Left ventricle myocardium inferior (tissue), 1 donor: ENCODE measurements at regions not wholly inside any gene's neighbourhood (a gene's known extent, or its start where the extent isn't known, plus 50 kb on each side); places are given as distances from the start of the nearest gene placed in this dataset.

Source experiments
- DNase-seq: peaks from one replicate; pipeline ENCODE4 v3.0.0-alpha.2; 2020
- H3K27ac ChIP-seq: fragments of 200-600 bp; replicated peaks from 2 replicates; pipeline ENCODE4 v1.8.0; 2021
- H3K27me3 ChIP-seq: fragments of 200-600 bp; 2 replicates; pipeline ENCODE4 v1.8.0; 2021; ENCODE audit warnings: low read depth
- H3K36me3 ChIP-seq: fragments of 200-600 bp; 2 replicates; pipeline ENCODE4 v1.8.0; 2021
- H3K4me1 ChIP-seq: fragments of 200-600 bp; 2 replicates; pipeline ENCODE4 v1.8.0; 2021
- H3K4me3 ChIP-seq: fragments of 200-600 bp; 2 replicates; pipeline ENCODE4 v1.8.0; 2021; ENCODE audit warnings: mild to moderate bottlenecking, moderate library complexity
- H3K9me3 ChIP-seq: fragments of 200-600 bp; replicated peaks from 2 replicates; pipeline ENCODE4 v1.8.0; 2021
- CTCF ChIP-seq: fragments of 200-600 bp; IDR thresholded peaks from 2 replicates; pipeline ENCODE4 v1.8.0; 2021; ENCODE audit warnings: antibody characterized with exemption, mild to moderate bottlenecking, borderline replicate concordance
- intact Hi-C: fragments of 100-400 bp; cut with micrococcal nuclease; formaldehyde crosslinking; loops from one replicate; pipeline ENCODE4 v1.11.0; 2022
- donor health status: DM: no; HTN: yes; CAD: no; lungs with severe emphysema.

DNA sequence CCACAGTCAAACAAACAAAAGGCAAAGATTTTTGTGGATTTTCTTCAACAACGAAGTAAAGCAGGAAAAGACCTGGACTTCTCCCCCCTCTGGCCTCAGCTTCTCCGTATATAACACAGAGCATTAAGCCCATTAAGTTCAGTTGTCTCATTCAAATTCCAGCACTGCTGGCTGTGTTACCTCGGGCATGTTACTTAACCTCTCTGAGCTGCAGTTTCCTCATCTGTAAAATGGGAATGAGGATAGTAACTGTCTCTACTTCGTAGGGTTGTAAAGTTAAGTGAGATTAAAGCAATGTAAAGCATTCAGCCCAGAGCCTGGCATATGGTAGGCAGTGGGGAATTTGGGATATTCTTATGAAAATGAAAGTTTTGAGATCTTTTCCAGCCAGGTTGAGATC, 92.7 kb upstream of the SMIM23 start:
- H3K27ac ChIP-seq = no peak overlapping the region
- H3K4me3 ChIP-seq = no peak overlapping the region
- peaks cover 7% of the 10 kb centered on the region for H3K4me1 ChIP-seq
- H3K27me3 ChIP-seq = no peaks in the 10 kb centered on the region
- no peaks in the 10 kb centered on the region for H3K36me3 ChIP-seq
- no peaks in the 10 kb centered on the region for H3K9me3 ChIP-seq
- no peak for TF ChIP-seq CTCF
- intact Hi-C loops = no loop called here
- no peak for DNase-seq

DNA sequence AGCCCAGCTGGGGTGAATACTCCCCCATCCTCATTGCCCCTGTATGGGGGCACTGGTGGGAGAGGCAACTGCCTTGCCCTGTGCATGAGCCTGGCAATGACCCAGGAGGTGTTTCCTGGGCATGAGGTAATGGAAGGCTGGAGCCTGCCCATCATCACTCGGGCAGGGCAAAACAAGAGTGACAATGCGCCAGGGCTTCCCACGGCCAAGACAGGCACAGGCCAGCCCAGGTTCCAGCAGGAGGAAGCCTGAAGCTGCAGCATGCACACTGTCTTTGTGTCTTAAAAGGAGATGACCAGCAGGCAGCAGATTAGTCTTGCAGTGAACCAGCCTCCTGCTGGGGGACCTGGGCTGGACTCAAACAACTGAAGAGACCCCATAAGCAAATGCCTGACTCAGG, 92.2 kb upstream of the SMIM23 start:
- no peak for TF ChIP-seq CTCF
- intact Hi-C loops = no loop called here
- no peaks in the 10 kb centered on the region for H3K36me3 ChIP-seq
- H3K4me3 ChIP-seq = no peak overlapping the region
- DNase-seq = peak; percentile 24
- peaks cover 7% of the 10 kb centered on the region for H3K4me1 ChIP-seq
- no peaks in the 10 kb centered on the region for H3K9me3 ChIP-seq
- H3K27ac ChIP-seq = no peak overlapping the region
- no peaks in the 10 kb centered on the region for H3K27me3 ChIP-seq

- H3K9me3 ChIP-seq = no peaks in the 10 kb centered on the region
- H3K4me1 ChIP-seq = peaks cover 18% of the 10 kb centered on the region
- no peaks in the 10 kb centered on the region for H3K36me3 ChIP-seq
- intact Hi-C loops = no loop called here
- H3K4me3 ChIP-seq = no peak overlapping the region
- H3K27me3 ChIP-seq = no peaks in the 10 kb centered on the region
- no peak for DNase-seq
- no peak overlapping the region for H3K27ac ChIP-seq
- TF ChIP-seq CTCF = no peak
Measured at GRCh38 chr5:171695804-171696203, 89.8 kb upstream of the SMIM23 start.

- Histone ChIP-seq H3K27ac (no peak overlapping the region), H3K9me3 (no peaks in the 10 kb centered on the region), H3K36me3 (no peaks in the 10 kb centered on the region), H3K27me3 (no peaks in the 10 kb centered on the region), H3K4me3 (no peak overlapping the region), H3K4me1 (peaks cover 28% of the 10 kb centered on the region)
- intact Hi-C loops = no loop called here
- TF ChIP-seq CTCF = no peak
- DNase-seq = no peak
Measured at GRCh38 chr5:171697221-171698102, 88.2 kb upstream of the SMIM23 start.

GRCh38 chr5:171700318-171700912, 85.2 kb upstream of the SMIM23 start:
- H3K36me3 ChIP-seq = no peaks in the 10 kb centered on the region
- TF ChIP-seq CTCF = no peak
- no peaks in the 10 kb centered on the region for H3K9me3 ChIP-seq
- no peak overlapping the region for H3K4me3 ChIP-seq
- DNase-seq = no peak
- H3K4me1 ChIP-seq = peaks cover 21% of the 10 kb centered on the region
- peak overlapping the region; percentile 71 for H3K27ac ChIP-seq
- H3K27me3 ChIP-seq = no peaks in the 10 kb centered on the region
- intact Hi-C loops = no loop called here
